ENCODE measurements at regions not wholly inside any gene's neighbourhood (a gene's known extent, or its start where the extent isn't known, plus 50 kb on each side); places are given as distances from the start of the nearest gene placed in this dataset.

DNA sequence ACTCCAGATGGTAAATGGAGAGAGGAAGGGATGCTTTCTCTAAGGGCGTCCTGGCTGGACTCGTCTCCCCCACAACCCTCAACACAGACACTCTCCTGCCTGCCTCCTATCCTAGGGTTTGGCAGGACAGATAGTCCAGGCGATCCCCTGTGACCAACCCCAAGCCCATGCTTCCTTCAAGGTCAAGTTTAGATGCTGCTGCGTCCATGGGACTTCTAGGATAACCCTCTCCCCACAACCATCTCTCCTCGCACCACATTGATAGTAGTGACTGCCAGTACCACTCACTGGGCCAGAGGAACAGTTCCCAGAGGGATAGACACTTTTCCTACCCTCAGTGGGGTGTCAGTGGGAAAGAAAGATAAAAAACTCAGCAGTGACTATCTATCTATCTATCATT is 166.0 kb downstream of the ABHD5 start:
- ATAC-seq (ENCODE audit: low read depth in 2 of 2), result no peak
- no peaks in the 10 kb centered on the region for H3K4me1 ChIP-seq (ENCODE audit: control insufficient read depth, insufficient read depth, low read length, poor library complexity, severe bottlenecking)

GRCh38 chr3:43857361-43858293 is 166.9 kb downstream of the ABHD5 start:
- Mint-ChIP-seq H3K27me3 (peaks cover 57% of the 10 kb centered on the region), H3K4me1 (peaks cover 0 to 6% (median 2%) of the 10 kb centered on the region in 4 donors), H3K4me3 (no peak overlapping the region), H3K27ac (no peak overlapping the region), H3K36me3 (no peaks in the 10 kb centered on the region), H3K9me3 (no peaks in the 10 kb centered on the region)
- no peak overlapping the region for H3K4me3 ChIP-seq (ENCODE audit: low read depth, low read length)
- DNase-seq, result no peak
- H3K4me1 ChIP-seq (ENCODE audit: control insufficient read depth, insufficient read depth, low read length, poor library complexity, severe bottlenecking), result no peaks in the 10 kb centered on the region
- H3K27ac ChIP-seq (ENCODE audit: insufficient read depth, low read length, poor library complexity, severe bottlenecking), result no peak overlapping the region
- no peak for ATAC-seq (ENCODE audit: low read depth in 2 of 2)
- no peaks in the 10 kb centered on the region for H3K36me3 ChIP-seq (ENCODE audit: control insufficient read depth, insufficient read depth, low read length)
- H3K9me3 ChIP-seq (ENCODE audit: control insufficient read depth in 2 of 2, low read length in 2 of 2), result no peaks in the 10 kb centered on the region
- peaks cover 13% of the 10 kb centered on the region for H3K27me3 ChIP-seq (ENCODE audit: control insufficient read depth, insufficient read depth, low read length)

More for the DNA sequence above, 166.0 kb downstream of the ABHD5 start:
- Histone ChIP-seq H3K27me3 (ENCODE audit: control insufficient read depth, insufficient read depth, low read length) (peaks cover 19% of the 10 kb centered on the region), H3K36me3 (ENCODE audit: control insufficient read depth, insufficient read depth, low read length) (no peaks in the 10 kb centered on the region), H3K27ac (ENCODE audit: insufficient read depth, low read length, poor library complexity, severe bottlenecking) (no peak overlapping the region), H3K4me3 (ENCODE audit: low read depth, low read length) (no peak overlapping the region), H3K9me3 (ENCODE audit: control insufficient read depth in 2 of 2, low read length in 2 of 2) (no peaks in the 10 kb centered on the region)
- peaks cover 0 to 2% (median 0%) of the 10 kb centered on the region in 7 donors for H3K9me3 Mint-ChIP-seq
- H3K4me1 Mint-ChIP-seq, result peaks cover 0 to 6% (median 2%) of the 10 kb centered on the region in 4 donors
- no peaks in the 10 kb centered on the region for H3K36me3 Mint-ChIP-seq
- DNase-seq, result no peak
- H3K27me3 Mint-ChIP-seq, result peaks cover 56% of the 10 kb centered on the region
- H3K4me3 Mint-ChIP-seq, result no peak overlapping the region
- no peak overlapping the region for H3K27ac Mint-ChIP-seq

GRCh38 chr3:43858294-43858701 is 167.6 kb downstream of the ABHD5 start:
- no peak for DNase-seq
- no peak for ATAC-seq (ENCODE audit: low read depth in 2 of 2)
- H3K36me3 ChIP-seq (ENCODE audit: control insufficient read depth, insufficient read depth, low read length), result no peaks in the 10 kb centered on the region
- H3K4me1 ChIP-seq (ENCODE audit: control insufficient read depth, insufficient read depth, low read length, poor library complexity, severe bottlenecking), result no peaks in the 10 kb centered on the region
- H3K9me3 ChIP-seq (ENCODE audit: control insufficient read depth in 2 of 2, low read length in 2 of 2), result no peaks in the 10 kb centered on the region
- Mint-ChIP-seq H3K27ac (no peak overlapping the region), H3K27me3 (peaks cover 57% of the 10 kb centered on the region), H3K4me3 (no peak overlapping the region), H3K4me1 (peaks cover 0 to 6% (median 2%) of the 10 kb centered on the region in 4 donors), H3K9me3 (no peaks in the 10 kb centered on the region), H3K36me3 (no peaks in the 10 kb centered on the region)
- H3K27me3 ChIP-seq (ENCODE audit: control insufficient read depth, insufficient read depth, low read length), result peaks cover 13% of the 10 kb centered on the region
- H3K4me3 ChIP-seq (ENCODE audit: low read depth, low read length), result no peak overlapping the region
- H3K27ac ChIP-seq (ENCODE audit: insufficient read depth, low read length, poor library complexity, severe bottlenecking), result no peak overlapping the region

DNA sequence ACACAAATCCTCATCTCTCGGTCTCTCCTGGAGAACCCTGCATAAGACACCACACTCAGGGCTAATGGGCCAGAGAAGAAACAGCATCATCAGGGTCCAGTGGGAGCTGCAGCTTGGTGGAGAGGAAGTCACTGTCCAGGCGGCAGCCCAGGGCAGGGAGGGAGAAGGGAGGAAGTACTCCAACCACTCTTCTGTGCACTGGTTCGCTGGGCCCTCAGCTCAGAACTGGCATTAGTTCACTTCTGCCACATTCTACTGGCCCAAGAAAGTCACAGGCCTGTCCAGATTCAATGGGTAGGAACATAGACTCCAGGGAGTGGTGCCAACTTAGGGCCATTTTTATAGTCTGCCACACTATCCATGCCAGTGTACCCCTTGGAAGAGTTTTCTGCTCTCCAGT is 169.0 kb downstream of the ABHD5 start:
- Mint-ChIP-seq H3K4me1 (peaks cover 0 to 6% (median 2%) of the 10 kb centered on the region in 4 donors), H3K27me3 (peaks cover 55% of the 10 kb centered on the region), H3K36me3 (no peaks in the 10 kb centered on the region), H3K4me3 (no peak overlapping the region), H3K27ac (no peak overlapping the region), H3K9me3 (peaks cover 0 to 2% (median 0%) of the 10 kb centered on the region in 7 donors)
- Histone ChIP-seq H3K4me3 (ENCODE audit: low read depth, low read length) (no peak overlapping the region), H3K27ac (ENCODE audit: insufficient read depth, low read length, poor library complexity, severe bottlenecking) (no peak overlapping the region), H3K9me3 (ENCODE audit: control insufficient read depth in 2 of 2, low read length in 2 of 2) (no peaks in the 10 kb centered on the region), H3K4me1 (ENCODE audit: control insufficient read depth, insufficient read depth, low read length, poor library complexity, severe bottlenecking) (no peaks in the 10 kb centered on the region), H3K27me3 (ENCODE audit: control insufficient read depth, insufficient read depth, low read length) (peaks cover 11% of the 10 kb centered on the region), H3K36me3 (ENCODE audit: control insufficient read depth, insufficient read depth, low read length) (no peaks in the 10 kb centered on the region)
- DNase-seq, result no peak
- no peak for ATAC-seq (ENCODE audit: low read depth in 2 of 2)

DNA sequence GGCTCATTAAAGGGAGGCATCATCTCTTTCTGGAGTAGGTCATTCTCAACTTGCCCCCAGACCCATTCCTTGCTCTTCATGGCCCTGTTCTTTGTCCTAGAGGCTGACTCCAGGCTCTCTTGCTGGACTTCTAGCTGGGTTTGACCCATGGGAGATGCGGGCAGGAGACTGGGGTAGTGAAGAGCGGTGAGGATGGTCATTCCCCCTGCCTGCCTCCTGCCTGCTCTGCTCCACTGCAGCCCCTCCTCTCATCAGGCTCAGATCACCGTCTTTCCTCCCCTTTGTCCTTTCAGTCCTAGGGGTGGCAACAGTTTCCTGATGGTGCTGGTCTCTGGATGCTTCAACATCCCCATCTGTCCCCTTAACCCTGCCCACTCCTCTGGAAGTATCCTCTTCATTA is 170.9 kb downstream of the ABHD5 start:
- Histone ChIP-seq H3K27me3 (ENCODE audit: control insufficient read depth, insufficient read depth, low read length) (peaks cover 5% of the 10 kb centered on the region), H3K4me3 (ENCODE audit: low read depth, low read length) (no peak overlapping the region), H3K27ac (ENCODE audit: insufficient read depth, low read length, poor library complexity, severe bottlenecking) (no peak overlapping the region), H3K4me1 (ENCODE audit: control insufficient read depth, insufficient read depth, low read length, poor library complexity, severe bottlenecking) (no peaks in the 10 kb centered on the region), H3K36me3 (ENCODE audit: control insufficient read depth, insufficient read depth, low read length) (no peaks in the 10 kb centered on the region), H3K9me3 (ENCODE audit: control insufficient read depth in 2 of 2, low read length in 2 of 2) (no peaks in the 10 kb centered on the region)
- no peak overlapping the region for H3K27ac Mint-ChIP-seq
- H3K9me3 Mint-ChIP-seq, result peaks cover 0 to 2% (median 0%) of the 10 kb centered on the region in 7 donors
- ATAC-seq (ENCODE audit: low read depth in 2 of 2) (no peak), DNase-seq (no peak)
- no peaks in the 10 kb centered on the region for H3K4me1 Mint-ChIP-seq
- no peaks in the 10 kb centered on the region for H3K36me3 Mint-ChIP-seq
- H3K4me3 Mint-ChIP-seq, result no peak overlapping the region
- peaks cover 51% of the 10 kb centered on the region for H3K27me3 Mint-ChIP-seq

DNA sequence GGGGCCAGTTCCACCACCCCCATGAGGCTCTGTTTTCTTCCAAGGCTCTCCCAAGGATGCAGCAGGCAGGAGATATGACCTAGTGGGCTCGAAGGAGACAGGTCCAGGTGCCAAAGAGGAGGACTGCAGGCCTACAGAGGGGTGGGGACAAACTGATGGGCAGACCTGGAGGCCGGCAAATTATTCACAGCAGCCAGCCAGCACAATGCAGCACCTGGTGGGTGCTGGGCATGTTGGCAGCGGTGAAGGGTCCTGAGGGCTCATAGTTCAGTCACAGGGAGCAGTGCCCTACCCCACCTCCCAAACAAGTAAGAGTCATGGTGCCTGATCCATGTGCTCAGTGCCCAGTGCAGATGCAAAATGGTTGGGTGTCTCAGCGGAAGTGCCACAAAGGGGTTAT is 171.7 kb downstream of the ABHD5 start:
- H3K4me1 ChIP-seq (ENCODE audit: control insufficient read depth, insufficient read depth, low read length, poor library complexity, severe bottlenecking), result no peaks in the 10 kb centered on the region
- H3K9me3 ChIP-seq (ENCODE audit: control insufficient read depth in 2 of 2, low read length in 2 of 2), result no peaks in the 10 kb centered on the region
- Mint-ChIP-seq H3K27ac (no peak overlapping the region), H3K9me3 (peaks cover 0 to 2% (median 0%) of the 10 kb centered on the region in 7 donors), H3K4me1 (no peaks in the 10 kb centered on the region), H3K36me3 (no peaks in the 10 kb centered on the region), H3K4me3 (no peak overlapping the region), H3K27me3 (peaks cover 48% of the 10 kb centered on the region)
- DNase-seq (no peak), ATAC-seq (ENCODE audit: low read depth in 2 of 2) (no peak)
- no peak overlapping the region for H3K4me3 ChIP-seq (ENCODE audit: low read depth, low read length)
- peaks cover 5% of the 10 kb centered on the region for H3K27me3 ChIP-seq (ENCODE audit: control insufficient read depth, insufficient read depth, low read length)
- H3K36me3 ChIP-seq (ENCODE audit: control insufficient read depth, insufficient read depth, low read length), result no peaks in the 10 kb centered on the region
- no peak overlapping the region for H3K27ac ChIP-seq (ENCODE audit: insufficient read depth, low read length, poor library complexity, severe bottlenecking)

DNA sequence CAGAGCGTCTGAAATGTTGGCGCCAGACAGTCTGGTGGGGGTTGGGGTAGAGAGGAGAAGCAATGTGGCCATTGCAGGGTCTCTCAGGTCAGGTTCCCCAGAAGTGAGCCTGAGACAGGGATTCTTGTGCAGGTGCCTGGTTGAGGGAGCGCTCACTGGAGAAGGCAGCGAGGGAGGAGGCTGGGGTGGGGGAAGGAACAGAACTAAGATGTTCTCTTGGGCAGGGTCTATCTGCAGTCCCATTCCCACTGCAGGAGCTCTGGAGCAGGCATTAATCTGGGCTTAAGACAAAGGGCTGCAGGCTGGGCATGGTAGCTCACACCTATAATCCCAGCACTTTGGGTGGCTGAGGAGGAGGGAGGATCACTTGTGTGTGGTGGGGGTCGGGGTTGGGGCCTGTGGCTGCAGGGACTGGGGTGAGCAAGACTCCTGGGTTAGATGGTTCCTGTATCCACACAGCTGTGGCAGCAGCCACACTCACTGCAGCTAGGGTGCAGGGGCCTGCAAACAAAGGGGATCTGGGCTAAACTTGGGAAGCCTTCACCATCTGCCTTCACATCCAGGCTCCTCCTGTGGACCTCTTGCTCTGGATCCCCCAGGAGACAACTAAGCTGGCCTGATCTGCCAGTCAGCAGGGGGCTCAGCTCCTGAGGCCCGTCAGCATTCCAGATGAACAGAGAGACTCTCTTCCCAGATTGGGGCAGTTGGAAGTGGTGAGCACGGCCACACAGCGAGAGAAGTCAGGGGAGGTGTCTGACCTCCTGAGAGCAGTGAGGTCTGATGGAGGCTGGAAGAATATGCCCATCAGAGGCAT is 172.5 kb downstream of the ABHD5 start:
- H3K27me3 Mint-ChIP-seq, result peaks cover 40% of the 10 kb centered on the region
- ATAC-seq (ENCODE audit: low read depth in 2 of 2) (no peak), DNase-seq (no peak)

More for the DNA sequence above, 172.5 kb downstream of the ABHD5 start:
- peaks cover 0 to 2% (median 0%) of the 10 kb centered on the region in 7 donors for H3K9me3 Mint-ChIP-seq
- H3K4me3 Mint-ChIP-seq, result no peak overlapping the region
- H3K9me3 ChIP-seq (ENCODE audit: control insufficient read depth in 2 of 2, low read length in 2 of 2), result no peaks in the 10 kb centered on the region
- no peak overlapping the region for H3K4me3 ChIP-seq (ENCODE audit: low read depth, low read length)
- H3K36me3 ChIP-seq (ENCODE audit: control insufficient read depth, insufficient read depth, low read length), result no peaks in the 10 kb centered on the region
- no peak overlapping the region for H3K27ac Mint-ChIP-seq
- no peaks in the 10 kb centered on the region for H3K4me1 Mint-ChIP-seq
- H3K4me1 ChIP-seq (ENCODE audit: control insufficient read depth, insufficient read depth, low read length, poor library complexity, severe bottlenecking), result no peaks in the 10 kb centered on the region
- H3K27ac ChIP-seq (ENCODE audit: insufficient read depth, low read length, poor library complexity, severe bottlenecking), result no peak overlapping the region
- H3K36me3 Mint-ChIP-seq, result no peaks in the 10 kb centered on the region
- peaks cover 5% of the 10 kb centered on the region for H3K27me3 ChIP-seq (ENCODE audit: control insufficient read depth, insufficient read depth, low read length)

Measured in CD4-positive, CD25-positive, alpha-beta regulatory T cell (primary cell).